ENCODE measurements at regions not wholly inside any gene's neighbourhood (a gene's known extent, or its start where the extent isn't known, plus 50 kb on each side); places are given as distances from the start of the nearest gene placed in this dataset.

DNA sequence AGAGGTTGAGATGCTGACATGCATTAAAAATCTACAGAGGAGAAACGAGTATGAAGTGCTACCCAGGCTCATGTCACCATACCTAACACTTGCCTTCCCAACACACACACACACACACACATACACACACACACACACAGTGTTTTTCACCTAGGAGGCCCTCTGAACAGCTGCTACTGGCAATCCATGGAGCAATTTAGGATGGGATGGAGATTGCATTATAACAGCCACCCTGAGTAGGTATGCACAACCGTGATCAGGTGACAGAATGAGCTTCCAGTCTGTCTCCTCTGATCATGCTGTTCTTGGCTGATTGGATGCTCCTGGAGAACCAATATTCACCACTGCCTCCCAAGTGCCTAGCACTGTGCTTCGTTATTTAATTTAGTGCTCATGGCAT is 528.5 kb upstream of the CDH5 start:
- no peak for DNase-seq (ENCODE audit: extremely low read depth, low read depth)
- H3K4me3 ChIP-seq (replicated peaks; ENCODE audit: low read depth, low read length): no peak overlapping the region
- TF ChIP-seq, protein P1, sequence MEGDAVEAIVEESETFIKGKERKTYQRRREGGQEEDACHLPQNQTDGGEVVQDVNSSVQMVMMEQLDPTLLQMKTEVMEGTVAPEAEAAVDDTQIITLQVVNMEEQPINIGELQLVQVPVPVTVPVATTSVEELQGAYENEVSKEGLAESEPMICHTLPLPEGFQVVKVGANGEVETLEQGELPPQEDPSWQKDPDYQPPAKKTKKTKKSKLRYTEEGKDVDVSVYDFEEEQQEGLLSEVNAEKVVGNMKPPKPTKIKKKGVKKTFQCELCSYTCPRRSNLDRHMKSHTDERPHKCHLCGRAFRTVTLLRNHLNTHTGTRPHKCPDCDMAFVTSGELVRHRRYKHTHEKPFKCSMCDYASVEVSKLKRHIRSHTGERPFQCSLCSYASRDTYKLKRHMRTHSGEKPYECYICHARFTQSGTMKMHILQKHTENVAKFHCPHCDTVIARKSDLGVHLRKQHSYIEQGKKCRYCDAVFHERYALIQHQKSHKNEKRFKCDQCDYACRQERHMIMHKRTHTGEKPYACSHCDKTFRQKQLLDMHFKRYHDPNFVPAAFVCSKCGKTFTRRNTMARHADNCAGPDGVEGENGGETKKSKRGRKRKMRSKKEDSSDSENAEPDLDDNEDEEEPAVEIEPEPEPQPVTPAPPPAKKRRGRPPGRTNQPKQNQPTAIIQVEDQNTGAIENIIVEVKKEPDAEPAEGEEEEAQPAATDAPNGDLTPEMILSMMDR (IDR thresholded peaks at IDR 0.05; ENCODE audit: low read depth, low read length, missing control alignments): no peak

DNA sequence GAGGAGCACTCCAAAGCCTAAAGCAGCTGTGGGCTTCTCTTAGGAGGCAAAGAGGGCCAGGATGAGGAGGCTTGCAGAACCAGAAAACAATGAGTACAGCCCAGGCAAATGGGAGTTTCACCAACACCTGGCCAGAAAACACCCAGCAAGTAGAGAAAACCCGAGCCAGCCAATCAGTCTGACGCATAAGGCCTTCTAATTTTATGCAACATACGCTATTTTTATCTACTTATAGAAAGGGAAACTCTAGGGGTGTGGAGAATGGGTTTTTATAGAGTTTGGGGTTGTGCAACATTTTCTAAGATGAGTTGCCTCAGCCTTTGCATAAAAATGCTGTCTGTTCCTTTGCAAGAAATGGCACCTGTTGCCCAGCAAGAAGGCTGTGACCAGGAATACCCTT is 529.0 kb upstream of the CDH5 start:
- no peak overlapping the region for H3K4me3 ChIP-seq (replicated peaks; ENCODE audit: low read depth, low read length)
- DNase-seq (ENCODE audit: extremely low read depth, low read depth): no peak
- TF ChIP-seq, protein P1 (IDR thresholded peaks at IDR 0.05; ENCODE audit: low read depth, low read length, missing control alignments): no peak

DNA sequence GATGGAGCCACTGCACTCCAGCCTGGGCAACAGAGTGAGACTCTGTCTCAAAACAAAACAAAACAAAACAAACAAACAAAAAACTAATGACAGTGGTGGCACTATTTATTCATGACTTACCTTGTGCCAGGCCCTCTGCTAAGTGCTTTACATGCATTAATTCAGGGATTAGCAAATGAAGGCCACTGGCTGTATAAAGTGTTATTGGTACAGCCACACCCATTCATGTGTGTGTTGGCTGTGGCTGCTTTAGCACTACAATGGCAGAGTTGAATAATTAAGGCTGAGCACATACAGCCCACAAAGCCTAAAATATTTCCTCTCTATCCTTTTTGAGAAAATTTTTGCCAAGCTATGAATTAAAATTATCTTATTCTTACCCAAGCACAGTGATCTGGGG is 531.8 kb upstream of the CDH5 start:
- DNase-seq (ENCODE audit: extremely low read depth, low read depth): no peak
- TF ChIP-seq, protein P1 (IDR thresholded peaks at IDR 0.05; ENCODE audit: low read depth, low read length, missing control alignments): no peak
- H3K4me3 ChIP-seq (replicated peaks; ENCODE audit: low read depth, low read length): no peak overlapping the region

DNA sequence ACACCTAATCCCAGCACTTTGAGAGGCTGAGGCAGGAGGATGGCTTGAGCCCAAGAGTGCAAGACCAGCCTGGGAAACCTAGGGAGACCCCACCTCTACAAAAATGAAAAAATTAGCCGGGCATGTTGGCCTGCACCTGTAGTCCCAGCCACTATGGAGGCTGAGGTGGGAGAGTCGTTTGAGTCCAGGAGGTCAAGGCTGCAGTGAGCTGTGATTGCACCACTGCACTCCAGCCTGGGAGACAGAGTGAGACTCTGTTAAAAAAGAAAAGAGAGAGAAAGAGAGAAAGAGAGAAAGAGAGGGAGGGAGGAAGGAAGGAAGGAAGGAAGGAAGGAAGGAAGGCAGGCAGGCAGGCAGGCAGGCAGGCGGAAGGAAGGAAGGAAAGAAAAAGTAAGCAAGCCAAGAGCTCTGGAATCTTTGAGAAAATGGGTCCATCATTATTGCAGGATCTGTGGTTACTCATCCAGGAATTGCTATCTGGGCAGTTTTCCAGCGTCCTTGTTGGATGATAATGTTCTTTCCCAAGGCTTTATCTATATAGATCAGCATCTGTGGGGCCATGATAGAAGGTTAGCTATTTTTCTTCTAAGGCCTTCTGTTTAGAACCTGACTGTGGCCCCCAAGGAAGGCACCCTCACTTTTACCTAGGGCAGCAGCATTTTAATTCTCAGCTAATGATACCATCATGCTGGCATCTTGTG is 533.2 kb upstream of the CDH5 start:
- peak; percentile 76 for DNase-seq (ENCODE audit: extremely low read depth, low read depth)
- no peak overlapping the region for H3K4me3 ChIP-seq (replicated peaks; ENCODE audit: low read depth, low read length)
- TF ChIP-seq, protein P1 (IDR thresholded peaks at IDR 0.05; ENCODE audit: low read depth, low read length, missing control alignments): no peak

DNA sequence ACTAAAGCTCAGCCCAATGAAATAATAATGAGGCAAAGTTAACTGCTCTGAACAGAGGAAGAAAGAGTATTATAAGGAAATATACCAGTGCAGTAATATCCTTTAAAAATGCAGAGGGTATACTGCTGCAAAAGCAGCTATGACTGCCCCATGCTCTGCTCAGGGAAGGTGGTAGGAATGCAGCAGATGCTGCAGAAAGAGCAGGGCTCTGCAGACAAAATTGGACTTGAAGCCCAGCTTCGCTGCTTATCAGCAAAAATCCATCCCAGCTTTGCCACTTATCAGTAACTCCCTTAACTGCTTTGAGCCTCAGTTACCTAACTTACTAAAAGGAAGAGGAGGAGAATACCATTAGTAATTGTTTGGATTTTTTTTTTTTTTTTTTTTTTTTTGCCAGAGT is 533.8 kb upstream of the CDH5 start:
- TF ChIP-seq, protein P1 (IDR thresholded peaks at IDR 0.05; ENCODE audit: low read depth, low read length, missing control alignments): no peak
- DNase-seq (ENCODE audit: extremely low read depth, low read depth): no peak
- H3K4me3 ChIP-seq (replicated peaks; ENCODE audit: low read depth, low read length): no peak overlapping the region

DNA sequence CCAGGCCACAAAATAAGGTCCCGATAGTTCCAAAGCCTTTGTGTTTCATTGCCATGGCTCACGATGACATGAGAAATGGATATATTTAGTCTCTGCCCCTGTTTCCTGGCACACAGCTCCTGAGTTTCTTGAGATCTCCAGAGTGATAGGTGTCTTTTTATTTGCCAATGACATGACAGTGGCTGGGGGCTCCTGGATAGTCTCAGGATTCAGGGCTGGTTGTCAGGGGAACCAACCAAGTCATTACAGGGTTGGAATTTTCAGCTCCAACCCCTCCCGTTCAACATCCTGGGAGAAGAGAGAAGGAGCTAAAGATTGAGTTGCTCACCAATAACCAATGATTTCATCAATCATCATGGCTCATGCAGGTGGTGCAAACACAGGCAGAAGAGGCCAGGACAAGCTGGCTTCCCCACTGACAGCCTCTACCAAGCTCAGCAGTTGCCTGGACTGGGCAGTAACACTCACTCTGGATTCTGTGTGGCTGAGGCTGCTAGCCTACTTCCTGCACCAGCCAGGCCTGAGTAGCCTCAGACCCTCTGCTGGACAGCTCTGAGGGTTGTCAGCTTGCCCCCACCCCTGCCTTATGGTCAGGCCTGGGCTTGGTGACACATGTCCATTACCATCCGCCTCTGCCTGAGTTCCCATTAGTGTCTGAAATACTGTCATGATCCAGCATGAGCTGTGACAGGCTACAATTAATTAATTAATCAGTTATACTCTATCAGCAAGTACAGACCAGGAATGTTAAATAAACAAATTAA is 534.4 kb upstream of the CDH5 start:
- H3K4me3 ChIP-seq (replicated peaks; ENCODE audit: low read depth, low read length): no peak overlapping the region
- TF ChIP-seq, protein P1 (IDR thresholded peaks at IDR 0.05; ENCODE audit: low read depth, low read length, missing control alignments): no peak
- DNase-seq (ENCODE audit: extremely low read depth, low read depth): no peak
